GM19397 (cell line): ENCODE measurements at regions not wholly inside any gene's neighbourhood (a gene's known extent, or its start where the extent isn't known, plus 50 kb on each side); places are given as distances from the start of the nearest gene placed in this dataset.

Experiments
- ATAC-seq: cut with Tn5 transposase; IDR thresholded peaks from one replicate; pipeline ENCODE4 v1.9.1; 2021; ENCODE audit warnings: mild to moderate bottlenecking, moderate library complexity; ENCODE audit not compliant: unreplicated experiment

DNA sequence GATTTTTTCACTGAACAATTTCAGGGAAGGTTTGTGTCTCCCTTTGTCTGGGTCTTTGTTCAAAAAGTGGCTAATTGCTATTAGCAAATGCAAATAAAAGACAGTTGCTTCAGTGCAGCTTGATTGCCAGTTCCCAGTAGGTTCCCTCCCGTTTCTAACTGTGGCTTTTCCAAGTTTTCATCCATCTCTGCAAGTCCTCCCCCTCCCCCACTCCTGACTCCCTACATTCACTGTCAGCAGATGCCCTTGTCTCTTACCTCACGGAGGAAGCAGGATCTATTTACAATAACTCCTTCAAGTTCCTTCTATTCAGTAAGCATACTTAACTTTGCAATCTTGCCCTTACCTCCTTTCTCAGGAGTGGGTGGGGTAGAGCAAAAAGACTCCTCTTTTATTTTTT, 55.4 kb upstream of the SCEL start:
- ATAC-seq: no peak

DNA sequence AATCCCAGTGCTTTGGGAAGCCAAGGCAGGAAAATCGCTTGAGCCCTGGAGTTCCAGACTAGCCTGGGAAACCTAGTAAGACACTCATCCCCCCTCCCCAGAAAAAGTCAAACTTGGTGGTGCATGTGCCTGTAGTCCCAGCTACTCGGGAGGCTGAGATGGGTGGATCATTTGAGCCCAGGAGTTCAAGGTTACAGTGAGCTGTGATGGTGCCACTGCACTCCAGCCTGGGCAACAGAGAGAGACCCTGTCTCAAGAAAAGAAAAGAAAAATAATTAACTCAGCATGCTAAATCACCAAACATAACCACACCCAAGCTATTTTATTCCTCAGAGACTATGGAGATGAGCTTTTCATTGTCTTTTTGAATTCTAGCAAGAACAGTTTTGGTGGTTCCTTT, 56.2 kb upstream of the SCEL start:
- ATAC-seq: no peak

DNA sequence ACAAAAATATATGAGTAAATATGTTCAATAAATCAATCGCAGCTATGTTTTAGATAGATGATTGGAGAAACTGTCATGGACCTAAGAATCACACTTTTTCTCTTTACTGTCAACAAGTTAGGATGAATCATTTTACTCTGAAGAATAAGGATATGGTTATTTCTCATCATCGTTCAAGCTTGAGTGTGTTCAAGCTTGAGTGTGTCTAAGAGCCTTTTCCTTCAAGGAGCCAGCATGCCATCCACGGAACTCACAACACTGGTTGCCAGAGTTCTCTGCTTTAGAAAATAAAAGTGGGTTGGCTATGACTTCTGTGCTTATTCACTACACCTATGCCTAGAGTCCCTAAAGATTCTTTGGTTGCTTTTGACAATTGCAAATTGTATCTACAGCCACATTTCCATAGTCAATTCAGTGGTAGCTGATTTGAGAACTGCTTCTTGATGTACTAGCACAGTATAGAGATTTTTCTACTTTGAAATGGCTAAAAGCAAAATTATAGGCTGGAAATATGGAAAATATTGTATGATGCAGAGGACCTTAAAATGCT, 58.1 kb upstream of the SCEL start:
- no peak for ATAC-seq

DNA sequence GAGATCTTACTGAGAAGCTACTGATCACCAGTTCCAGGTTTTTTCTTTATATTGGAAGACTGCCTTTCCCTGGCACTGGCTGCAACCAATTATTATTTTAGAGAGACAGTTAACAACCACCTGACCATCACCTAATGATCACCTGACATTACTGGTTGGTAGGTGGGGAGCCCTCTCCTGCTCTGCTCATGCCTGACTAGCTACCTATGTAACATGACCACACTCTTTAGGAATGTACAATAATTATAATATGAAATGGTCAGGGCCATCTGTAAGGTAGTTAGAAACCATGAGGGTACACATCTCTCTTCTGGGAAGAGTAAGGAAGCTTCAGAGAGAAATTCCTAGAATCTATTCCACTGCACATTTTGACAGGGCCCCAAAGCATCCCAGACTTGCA, 59.0 kb upstream of the SCEL start:
- ATAC-seq: no peak

DNA sequence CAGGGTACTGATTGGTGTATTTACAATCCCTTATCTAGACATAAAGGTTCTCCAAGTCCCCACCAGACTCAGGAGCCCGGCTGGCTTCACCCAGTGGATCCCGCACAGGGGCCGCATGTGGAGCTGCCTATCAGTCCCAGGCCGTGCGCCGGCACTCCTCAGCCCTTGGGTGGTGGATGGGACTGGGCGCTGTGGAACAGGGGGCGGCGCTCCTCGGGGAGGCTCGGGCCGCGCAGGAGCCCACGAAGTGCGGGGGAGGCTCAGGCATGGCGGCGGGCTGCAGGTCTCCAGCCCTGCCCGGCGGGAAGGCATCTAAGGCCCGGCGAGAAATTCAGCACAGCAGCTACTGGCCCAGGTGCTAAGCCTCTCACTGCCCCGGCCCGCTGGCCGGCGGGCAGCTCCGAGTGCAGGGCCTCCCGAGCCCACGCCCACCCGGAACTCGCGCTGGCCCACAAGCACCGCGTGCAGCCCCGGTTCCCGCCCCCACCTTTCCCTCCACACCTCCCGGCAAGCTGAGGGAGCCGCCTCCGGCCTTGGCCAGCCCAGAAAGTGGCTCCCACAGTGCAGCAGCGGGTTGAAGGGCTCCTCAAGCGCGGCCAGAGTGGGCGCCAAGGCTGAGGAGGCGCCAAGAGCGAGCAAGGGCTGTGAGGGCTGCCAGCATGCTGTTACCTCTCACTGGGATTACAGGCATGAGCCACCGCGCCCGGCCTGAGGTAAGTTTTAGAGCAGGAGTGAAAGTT, 60.0 kb upstream of the SCEL start:
- no peak for ATAC-seq

DNA sequence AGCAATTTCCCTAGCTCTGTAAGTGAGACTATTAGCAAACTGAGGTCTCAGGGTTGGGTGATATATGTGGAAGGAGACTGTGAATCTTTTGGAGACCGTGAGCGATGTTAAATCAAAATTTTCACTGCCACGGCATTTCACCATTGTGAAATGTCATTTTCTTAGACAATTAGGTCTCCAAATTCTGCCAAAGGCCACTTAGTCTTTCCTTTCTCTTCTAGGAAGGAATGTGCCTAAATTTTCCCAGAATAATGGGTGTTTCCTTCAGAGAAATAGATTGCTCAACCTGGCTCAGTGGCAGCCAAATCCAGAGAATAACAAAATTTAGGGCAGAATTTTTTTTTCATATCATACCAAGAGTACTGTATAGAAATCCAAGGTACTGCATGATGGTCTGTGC, 64.5 kb upstream of the SCEL start:
- no peak for ATAC-seq

DNA sequence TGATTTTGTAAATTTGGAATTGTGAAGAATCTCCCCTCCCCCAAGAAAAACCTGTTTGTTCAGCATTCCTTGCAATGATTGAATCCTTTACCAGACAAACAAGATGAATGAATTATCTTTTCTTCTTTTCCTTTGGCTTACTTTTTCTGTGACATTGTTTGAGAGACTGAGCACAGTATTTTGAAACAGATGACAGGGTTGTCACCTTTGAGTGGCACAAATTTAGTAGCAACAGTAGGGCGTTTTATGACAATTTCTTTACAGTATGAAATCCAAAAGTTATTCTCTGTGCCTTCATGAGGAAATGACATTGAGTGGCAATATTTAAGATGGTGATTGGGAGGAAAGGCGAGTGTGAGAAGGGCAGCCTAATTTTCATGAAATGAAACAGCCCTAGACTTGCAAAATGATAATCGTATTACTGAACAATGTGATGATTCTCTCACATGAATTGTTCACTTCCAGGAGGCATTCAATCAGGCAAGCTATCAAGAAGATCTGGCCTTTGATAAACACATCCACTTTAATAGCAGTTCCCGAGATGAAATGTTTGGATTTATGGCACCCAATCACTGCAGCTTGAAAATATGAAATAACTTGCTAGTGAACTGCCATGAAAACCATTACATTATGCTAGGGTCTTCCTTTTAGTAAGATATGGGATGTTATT, 68.6 kb upstream of the SCEL start:
- ATAC-seq: no peak

DNA sequence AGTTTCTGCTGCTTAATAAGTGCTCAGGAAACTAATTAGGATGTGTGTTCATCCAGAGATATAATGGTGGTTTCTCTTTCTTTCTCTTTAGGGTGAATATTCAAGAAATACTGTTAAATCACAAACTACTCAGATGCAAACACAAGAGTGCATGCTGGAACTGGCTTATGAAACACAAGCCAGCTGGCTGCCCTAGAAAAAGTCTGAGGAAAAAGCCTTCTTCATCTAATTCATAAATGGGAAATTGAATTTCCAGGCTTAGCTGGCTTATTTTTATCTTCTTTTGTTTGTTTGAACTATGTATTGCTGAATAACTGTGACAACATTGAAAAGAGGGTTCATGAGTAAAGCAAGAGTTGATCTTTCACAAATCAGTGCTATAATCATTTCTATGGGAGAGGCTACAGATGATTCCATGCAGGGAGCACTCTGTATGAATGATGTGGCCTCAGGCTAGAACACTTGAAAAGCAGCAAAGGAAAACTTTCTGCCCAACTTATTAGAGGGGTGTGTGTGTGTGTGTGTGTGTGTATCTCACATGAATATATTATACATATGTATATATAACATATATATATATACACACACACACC, 69.8 kb upstream of the SCEL start:
- ATAC-seq: no peak

DNA sequence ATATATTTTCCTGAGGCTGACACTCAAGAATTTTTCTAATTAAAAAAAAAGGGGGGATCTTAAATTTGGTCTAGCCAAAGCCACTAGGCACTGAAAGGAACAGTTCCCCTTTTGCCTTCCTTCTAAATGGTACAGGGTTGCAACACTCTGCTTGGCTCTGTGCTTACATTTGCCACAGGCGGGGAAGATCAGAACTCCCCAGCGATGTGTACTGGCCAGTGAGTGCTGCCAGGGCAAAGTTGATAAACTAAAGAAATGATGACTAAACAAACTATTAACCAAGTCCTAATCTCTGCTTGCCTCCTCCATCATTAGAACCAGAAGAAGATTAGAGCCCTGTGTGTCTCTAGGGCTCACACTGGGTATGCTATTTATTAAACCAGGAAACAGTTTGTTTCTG, 75.3 kb upstream of the SCEL start:
- ATAC-seq: peak; percentile 87

DNA sequence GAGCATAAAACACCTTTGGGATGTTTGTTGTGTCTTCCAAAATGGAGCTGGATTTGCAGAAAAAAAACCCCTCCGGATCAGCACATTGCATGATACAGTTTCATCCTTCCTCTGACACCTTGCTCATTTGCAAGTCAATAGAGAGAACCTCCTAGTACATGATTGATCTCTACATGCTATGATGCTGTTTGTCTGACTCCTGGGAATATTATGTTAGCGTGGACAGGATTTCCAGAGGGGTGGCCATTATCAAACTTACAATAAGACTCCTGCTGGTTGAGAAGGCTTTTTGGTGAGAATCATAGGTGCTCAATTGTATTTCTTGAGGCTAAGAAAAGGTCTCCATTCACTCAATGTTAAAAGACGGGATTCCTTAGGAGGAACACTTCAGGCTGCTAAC, 75.9 kb upstream of the SCEL start:
- no peak for ATAC-seq

DNA sequence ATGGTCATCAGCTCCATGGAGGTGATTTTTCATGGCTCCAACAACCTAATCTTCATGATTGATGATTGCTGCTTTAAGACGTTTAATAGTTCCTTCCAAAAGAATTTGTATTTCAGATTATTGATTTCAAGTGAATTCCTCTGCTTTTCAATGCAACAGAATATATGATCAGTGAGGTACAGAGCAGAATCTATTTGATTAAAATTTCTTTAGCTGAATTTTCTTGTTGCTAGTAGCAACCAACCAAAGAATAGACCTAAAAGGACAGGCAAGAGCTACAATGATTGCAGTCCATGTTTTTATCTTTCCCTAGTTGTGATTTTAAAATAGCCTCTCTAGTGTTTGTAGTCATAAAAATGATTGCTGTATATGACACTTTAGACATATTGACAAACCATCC, 76.8 kb upstream of the SCEL start:
- ATAC-seq: no peak

DNA sequence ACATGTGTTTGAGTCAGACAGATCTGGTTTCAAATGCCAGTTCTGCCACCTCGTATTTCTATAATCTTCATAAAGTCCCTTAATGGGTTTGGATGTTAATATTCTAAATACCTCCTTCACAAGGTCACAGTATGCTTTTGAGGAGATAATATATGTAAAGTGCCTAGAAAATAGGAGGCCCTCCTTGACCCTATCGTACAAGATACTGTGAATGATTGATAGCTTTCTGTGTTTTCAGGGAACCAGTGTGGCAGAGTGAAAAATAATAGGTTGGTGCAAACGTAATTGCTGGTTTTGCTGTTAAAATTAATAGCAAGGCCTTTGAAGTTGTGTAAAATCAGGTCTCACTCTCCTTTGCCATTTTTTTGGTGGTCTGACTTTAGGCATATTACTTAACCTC, 77.5 kb upstream of the SCEL start:
- ATAC-seq: no peak

DNA sequence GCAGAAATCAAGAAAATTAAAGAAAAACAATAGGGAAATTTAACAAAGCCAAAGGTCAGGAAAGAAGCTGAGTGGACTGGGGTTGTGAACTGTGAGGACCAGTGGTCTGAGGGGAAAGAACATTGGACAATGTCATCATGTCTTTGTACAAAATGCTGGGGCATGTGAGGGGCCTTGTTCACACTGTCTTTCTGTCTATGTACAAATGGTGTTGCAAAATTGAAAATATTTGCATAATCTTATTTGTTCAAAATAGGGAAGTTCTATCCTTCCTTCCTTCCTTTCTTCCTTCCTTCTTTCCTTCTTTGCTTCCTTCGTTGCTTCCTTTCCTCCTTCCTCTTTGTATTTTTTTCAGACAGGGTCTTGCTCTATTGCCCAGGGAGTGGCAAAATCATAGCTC, 79.2 kb upstream of the SCEL start:
- no peak for ATAC-seq

DNA sequence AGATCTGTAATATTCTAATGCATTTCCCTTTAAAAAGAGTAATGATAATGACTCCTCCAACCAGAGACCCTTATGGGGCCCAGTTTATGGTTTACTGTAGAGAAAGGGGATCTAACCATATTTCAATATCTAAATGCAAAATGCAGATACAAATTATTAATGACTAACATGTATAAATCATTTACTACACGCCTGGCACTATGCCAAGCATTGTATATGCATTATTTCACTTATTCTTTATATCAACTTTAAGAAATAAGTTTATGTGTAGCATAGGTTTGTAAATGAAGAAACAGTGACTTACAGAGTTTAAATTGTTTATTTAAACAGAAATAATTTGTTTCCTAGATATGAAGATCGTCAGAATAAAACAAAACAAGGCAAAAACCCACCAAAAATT, 86.2 kb upstream of the SCEL start:
- ATAC-seq: no peak

DNA sequence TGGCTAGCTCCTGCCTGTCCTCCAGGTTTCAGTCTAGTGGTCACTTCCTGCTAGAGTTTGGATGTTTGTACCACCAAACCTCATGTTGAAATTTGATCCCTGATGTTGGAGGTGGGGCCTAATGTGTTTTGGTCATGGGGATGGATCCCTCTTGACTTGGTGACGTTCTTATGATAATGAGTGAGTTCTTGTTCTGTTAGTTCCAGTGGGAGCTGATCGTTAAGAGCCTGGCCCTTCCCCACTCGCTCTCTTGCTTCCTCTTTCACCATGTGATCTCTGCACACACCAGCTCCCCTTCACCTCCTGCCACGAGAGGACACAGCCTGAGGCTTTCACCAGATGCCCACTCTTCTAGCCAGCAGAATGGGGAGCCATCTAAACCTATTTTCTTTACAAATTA, 86.8 kb upstream of the SCEL start:
- ATAC-seq: no peak

DNA sequence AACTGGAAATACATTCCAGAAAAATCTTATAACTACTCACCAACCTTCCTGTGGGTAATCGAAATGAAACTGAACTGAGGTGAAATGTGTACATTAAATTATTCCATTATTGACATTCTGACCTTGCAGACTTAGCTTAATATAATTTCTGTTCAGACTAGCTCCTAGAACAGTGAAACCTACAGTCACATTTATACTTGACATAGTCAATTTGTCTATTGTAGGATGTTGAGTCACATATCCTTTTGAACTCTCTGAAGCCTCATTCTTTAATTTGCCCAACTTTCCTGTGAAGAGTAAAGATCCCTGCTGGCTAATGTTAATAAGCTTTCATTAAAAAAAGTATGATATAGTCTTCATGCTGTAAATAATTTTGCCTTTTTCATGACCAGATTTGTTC, 92.0 kb upstream of the SCEL start:
- ATAC-seq: no peak

DNA sequence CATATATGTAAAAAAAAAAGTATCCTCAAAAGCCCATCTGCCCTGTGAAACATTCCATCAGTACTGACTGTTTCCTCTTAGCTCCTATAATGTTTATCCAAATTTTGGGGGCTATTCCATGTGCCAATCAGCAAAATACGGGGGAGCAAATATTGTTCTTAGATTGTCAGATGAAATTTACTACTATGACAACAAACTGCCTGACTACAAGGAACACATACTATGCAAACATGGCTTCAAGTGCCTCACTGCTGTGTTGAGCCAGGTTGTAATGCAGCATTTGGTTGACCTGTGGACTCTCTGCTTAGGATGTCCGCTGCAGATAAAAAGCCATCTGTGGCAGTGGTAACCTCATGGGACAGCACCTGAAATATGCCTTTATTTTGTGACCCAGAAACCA, 98.2 kb upstream of the SCEL start:
- ATAC-seq: no peak

DNA sequence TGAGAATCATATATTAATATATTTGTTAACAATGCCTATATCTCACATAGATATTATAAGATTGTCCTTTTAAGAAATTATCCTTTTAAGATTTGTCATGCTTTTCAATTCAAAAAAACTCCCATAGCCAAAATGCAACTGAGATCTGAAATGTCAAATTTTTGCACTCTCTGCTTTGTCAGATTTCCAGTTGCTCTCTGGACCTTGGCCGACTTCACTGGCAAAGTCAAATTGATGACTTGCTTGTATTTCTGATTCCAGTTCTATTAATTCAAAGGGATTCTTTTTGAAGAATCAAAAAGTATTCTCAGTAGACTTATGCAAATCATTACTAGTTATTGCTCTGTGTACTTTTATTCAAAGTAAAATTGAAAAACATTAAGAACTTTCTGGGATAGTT, 101.2 kb upstream of the SCEL start:
- no peak for ATAC-seq

DNA sequence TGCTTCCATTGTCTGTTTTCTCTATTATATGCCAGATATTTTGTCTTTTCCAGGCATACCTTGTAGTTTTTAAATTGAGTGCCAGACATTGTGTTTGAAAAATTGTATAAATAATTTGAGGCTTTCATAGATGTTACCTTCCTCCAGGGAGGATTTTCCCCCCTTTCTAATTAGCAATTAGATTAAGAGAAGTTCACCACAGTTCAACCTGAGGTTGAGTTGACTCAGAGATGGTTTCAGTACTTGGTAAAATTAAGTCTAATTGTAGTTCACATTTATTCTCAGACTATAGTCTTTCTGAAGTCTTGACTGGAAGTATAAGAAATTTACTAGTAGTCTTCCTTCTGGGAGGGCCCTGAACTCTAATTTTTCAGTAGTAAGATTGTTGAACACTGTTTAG, 104.1 kb upstream of the SCEL start:
- no peak for ATAC-seq

DNA sequence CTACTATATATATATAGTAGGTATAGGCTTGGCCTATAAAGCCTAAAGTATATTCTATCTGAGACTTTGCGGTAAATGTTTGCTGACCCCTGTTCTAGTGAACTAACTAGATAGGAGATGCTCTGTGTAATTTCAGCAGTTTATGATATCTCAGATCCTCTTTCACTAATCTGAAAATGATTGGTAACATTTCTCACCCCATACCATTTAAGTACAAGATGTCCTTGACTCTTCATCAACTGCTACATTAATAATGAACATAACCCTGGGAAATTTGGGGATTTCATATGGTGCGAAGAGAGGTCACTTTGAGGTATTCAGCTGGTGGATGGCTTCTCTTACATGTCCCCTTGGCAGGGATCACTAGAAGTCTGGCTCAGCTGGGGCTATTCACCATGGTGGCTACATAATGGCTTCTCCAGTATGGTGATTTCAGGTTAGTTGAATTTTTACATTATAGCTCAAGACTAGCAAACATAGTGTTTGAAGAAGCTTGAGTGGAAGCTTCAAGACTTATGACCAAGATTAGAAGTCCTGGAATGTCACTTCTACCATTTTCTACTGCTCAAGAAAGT, 103.6 kb upstream of the MYCBP2 start:
- ATAC-seq: no peak

DNA sequence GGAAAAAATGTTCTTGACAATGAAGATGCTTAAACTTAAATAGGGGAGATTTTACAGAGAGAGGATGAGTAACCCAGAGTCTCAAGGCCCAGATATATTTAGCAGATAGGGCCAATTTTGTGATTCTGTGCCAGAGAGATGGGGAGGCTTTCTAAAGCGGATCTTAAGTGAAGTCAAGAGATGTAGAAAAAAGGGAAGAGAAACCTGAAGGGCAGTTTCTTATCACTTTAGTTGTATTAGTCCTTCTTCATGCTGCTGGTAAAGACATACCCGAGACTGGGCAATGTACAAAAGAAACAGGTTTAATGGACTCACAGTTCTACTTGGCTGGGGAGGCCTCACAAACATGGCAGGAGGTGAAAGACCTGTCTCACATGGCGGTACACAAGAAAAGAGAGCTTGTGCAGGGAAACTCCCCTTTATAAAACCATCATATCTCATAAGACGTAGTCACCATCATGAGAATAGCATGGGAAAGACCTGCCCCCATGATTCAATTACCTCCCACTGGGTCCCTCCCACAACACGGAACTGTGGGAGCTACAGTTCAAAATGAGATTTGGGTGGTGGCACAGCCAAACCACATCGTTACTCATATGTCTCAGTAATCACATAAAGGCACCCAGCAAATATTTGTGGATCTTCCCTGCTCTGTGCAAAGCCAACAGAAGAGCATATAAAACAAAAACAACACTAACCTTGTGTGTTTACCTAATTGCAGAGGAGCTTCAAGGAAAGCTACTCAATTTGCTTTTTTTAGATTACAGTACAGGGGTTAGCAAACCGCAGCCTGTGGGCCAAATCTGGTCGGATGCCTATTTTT, 102.6 kb upstream of the MYCBP2 start:
- peak; percentile 81 for ATAC-seq
